ENCODE measurements at regions not wholly inside any gene's neighbourhood (a gene's known extent, or its start where the extent isn't known, plus 50 kb on each side); places are given as distances from the start of the nearest gene placed in this dataset.

DNA sequence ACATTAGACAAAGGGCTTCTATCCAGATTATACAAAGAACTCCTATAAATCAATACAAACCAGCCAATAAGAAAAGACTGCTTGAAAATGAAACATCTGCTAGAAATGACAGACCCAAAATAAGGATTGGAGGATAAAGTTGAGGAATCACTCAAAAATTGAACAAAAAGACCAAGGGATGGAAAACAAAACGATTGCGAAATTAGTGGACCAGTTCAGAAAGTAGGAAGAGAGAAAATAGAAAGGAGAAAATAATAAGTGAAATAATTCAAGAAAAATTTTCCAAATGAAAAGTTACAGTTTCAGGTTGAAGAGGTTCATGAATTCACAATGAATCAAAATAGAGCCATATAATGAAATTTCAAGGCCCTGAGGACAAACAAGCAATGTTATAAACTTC is 115.8 kb upstream of the CTBP2 start:
- TF ChIP-seq, protein P1, sequence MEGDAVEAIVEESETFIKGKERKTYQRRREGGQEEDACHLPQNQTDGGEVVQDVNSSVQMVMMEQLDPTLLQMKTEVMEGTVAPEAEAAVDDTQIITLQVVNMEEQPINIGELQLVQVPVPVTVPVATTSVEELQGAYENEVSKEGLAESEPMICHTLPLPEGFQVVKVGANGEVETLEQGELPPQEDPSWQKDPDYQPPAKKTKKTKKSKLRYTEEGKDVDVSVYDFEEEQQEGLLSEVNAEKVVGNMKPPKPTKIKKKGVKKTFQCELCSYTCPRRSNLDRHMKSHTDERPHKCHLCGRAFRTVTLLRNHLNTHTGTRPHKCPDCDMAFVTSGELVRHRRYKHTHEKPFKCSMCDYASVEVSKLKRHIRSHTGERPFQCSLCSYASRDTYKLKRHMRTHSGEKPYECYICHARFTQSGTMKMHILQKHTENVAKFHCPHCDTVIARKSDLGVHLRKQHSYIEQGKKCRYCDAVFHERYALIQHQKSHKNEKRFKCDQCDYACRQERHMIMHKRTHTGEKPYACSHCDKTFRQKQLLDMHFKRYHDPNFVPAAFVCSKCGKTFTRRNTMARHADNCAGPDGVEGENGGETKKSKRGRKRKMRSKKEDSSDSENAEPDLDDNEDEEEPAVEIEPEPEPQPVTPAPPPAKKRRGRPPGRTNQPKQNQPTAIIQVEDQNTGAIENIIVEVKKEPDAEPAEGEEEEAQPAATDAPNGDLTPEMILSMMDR (IDR thresholded peaks at IDR 0.05) = no peak
- TF ChIP-seq POLR2A (IDR thresholded peaks at IDR 0.05) = no peak

Data from right lobe of liver (tissue), 4 donors.